Urothelium cell line (cell line): ENCODE measurements at regions not wholly inside any gene's neighbourhood (a gene's known extent, or its start where the extent isn't known, plus 50 kb on each side); places are given as distances from the start of the nearest gene placed in this dataset.
"Not testable (repeated sequence)": the region's sequence is repeated elsewhere in the genome, so short reads cannot be mapped to it uniquely, and the experiment has no call there.

ENCODE experiments used
- DNase-seq: peaks from one replicate; pipeline ENCODE4 v3.0.0; 2011; ENCODE audit warnings: low spot score, mixed read lengths
- FAIRE-seq: peaks from 2 replicates; lab custom pipeline; 2011; peaks lifted over from hg19 to GRCh38; lab: Jason Lieb, UNC

DNA sequence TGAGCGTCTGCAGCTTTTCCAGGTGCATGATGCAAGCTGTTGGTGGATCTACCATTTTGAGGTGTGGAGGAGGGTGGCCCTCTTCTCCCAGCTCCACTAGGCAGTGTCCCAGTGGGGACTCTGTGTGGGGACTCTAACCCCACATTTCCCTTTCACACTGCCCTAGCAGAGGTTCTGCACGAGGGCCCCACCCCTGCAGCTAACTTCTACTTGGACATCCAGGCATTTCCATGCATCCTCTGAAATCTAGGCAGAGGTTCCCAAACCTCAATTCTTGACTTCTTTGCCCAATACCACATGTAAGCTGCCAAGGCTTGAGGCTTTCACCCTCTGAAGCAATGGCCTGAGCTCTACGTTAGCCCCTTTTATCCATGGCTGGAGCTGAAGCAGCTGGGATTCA, 61.4 kb upstream of the HGFAC start:
- not testable (repeated sequence) for DNase-seq, FAIRE-seq

DNA sequence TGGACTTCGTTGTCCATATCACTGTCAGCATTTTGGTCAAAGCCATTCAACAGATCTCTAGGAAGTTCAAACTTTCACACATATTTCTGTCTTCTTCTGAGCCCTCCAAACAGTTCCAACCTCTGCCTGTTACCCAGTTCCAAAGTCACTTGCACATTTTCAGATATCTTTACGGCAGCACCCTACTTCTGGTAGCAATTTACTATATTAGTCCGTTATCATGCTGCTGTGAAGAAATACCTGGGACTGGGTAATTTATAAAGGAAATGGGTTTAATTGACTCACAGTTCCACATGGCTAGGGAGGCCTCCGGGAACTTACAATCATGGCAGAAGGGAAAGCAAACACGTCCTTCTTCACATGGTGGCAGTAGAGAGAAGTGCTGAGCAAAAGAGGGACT, 60.6 kb upstream of the HGFAC start:
- not testable (repeated sequence) for DNase-seq, FAIRE-seq

DNA sequence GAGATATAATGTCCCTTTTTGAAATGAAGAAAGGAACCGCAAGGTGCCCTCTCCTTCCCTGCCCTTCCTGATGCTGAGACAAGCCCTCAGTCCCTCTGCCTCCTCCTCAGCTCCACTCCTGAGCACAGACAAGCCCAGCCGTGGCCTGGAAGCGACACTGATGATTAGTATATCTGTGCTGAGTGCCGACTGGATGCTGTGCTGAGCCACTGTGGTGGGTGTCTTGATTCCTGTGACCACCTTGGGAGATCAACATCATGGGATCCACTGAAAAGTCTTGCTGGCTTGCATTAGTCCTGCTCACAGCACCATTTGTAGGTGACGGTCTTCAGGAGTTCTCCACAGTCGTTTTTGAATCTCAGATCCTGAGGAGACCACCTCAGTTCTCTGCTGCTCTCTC, 59.5 kb upstream of the HGFAC start:
- DNase-seq, result no peak
- no peak for FAIRE-seq

DNA sequence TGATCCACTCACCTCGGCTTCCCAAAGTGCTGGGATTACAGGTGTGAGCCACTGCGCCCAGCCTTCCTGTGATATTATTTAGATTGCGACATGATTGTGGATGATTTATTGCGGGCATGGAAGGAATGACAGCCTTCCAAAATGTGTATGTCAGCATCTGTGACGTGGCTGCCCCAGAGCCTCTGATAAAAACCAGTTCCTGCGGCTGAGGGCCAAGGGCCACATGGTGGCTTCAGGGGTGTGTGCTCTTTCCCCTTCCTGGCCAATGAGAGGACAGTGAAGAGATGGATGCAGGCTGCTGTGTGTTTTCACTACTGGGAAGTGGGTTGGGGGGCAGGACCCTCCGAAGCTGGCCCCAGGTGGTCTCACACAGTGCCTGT, 57.4 kb upstream of the HGFAC start:
- DNase-seq, result no peak
- FAIRE-seq, result no peak

DNA sequence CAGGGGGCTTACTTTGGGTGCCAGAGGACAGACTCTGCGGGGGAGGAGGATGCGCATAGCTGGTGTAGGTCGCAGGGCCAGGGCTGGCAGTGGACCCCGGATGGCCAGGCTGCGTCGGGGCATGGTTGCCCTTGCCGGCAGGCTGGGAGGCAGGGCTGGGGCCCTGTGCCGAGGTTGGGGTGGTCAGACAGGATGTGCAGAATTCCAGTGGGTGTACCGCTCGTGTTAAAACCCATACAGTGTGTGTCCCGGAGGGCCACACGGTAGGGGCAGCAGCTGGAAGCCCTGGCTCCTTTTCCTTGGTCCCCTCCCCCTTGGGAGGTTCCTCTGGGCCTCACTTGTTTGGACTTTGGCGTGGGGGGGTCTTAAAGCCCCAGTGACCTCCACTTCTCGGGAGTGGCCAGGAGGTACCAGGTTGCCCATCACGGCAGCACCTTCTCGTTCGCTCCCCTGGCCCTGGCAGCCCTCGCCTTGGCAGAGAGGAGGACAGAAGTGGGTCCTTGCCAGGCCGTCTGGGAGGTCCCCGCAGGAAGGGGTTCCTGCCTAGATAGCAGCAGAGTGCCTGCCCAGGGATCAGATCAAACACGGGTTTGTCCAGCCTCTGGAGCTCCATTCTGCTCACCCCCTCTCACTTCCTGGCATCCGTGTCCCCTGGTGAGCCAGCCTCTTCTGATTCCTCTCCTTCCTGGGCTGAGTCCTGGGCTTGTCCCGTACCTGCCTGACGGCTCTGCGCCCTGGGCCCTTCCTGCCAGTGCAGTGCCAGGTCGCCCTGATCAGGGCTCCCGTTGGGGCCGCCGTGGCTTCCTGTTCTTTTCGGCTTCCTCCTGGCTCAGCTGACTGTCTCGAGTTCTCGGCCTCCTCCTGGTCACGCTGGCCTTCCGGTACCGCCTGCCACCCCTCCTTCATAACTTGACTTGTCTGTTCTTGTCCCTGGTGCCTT, 56.7 kb upstream of the HGFAC start:
- FAIRE-seq (no peak), DNase-seq (no peak)

DNA sequence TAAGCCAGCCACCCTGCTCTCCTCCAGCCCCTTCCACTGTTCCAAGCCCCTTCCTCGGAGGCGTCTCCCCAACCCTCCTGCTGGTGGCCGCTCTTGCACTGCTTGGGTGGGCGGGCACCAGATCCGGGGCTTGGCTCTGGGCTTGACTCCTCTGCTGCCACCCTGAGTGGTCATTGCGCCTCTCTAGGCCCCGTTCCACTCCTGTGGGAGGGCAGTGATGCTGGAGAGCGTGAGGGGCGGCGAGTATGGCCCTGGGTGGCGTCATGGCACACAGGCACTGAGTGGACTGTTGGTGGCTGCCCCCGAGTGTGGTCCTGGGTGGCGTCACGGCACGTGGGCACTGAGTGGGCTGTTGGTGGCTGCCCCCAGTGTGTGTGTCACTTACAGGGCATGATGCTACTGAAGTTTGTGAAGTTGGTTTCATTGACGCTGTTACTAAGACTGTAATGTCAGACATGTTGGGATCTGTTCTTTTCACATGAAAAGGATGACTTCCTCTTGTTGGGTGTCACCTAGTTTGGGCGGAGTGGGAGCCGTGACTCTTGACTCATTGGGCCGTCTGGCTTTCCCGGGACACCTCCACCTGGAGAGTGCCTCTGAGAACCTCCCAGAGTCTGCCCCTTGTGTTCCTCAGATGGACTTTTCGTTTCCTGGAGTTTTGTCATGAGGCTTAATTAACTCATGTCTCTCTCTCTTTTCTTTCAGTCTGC, 55.9 kb upstream of the HGFAC start:
- FAIRE-seq, result no peak
- DNase-seq, result no peak

DNA sequence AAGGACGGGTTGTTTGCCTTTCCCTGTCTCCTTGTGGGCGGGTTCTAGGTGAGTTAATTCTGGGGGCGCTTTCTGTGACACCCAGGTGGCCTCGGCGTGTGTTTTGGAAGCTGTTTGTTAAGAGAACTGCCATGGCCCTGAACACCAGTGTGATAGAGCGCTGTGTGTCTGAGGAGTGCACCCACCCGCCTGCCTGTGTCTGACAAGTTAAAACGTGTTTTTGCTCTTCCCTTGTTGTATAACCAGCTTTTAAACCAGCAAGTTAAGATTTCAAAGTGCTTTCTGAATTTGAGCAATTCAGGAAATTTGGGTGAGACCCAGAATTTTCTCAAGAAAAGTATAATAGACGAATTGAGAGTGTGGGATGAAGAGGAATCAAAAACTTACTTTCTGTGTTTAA, 55.2 kb upstream of the HGFAC start:
- no peak for FAIRE-seq
- DNase-seq, result no peak

DNA sequence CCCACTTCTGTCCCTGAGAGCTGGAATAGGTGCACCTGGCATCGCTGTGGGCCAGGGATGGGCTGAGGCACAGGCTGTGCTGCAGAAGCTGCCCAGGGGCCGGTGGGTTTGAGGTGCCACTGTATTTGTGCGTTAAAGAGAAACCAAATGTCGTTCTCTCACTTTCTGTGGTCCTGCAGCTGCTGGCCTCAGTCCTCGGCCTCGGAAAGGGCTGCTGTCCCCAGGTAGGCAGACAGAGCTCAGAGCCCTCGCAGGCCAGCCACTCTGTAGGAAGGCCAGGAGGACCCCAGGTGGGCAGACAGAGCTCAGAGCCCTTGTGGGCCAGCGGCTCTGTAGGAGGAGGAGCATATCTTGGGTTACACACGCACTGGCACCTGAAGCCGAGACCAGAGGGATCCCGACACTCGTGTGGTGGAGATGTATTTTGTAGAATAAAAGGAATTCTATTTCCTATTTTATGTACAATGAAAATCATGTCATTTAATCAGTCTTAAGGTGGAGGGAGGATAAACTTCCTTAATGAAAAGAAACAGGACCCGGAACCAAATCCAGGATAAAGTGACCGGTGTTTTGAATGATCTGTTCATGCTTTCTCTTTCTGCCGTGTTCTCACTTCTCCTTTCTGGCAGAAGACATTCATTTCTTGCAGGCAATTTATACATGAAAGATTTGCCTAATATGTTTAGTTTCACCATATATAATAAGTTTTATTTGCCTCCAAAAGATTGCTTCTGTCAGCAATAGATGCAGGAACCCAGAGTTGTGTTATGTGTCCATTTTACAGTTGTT, 54.4 kb upstream of the HGFAC start:
- DNase-seq (no peak), FAIRE-seq (no peak)

DNA sequence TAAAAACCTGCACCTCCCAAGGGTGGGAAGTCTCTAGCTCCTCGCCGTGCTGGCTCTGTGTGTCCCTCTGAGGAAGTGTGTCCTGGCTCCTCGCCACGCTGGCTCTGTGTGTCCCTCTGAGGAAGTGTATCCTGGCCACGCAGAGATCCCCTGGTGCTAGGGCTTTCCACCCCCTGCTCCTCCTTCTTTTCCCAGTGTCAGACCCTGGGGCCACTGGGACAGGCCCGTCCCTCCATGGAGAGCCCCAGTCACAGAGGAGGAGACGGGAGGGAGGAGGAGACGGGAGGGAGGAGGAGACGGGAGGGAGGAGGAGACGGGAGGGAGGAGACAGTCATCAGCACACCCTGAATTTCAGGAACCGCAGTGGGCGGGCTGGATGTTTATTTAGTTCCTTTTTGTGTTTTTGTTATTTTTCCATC, 53.8 kb upstream of the HGFAC start:
- no peak for FAIRE-seq

DNA sequence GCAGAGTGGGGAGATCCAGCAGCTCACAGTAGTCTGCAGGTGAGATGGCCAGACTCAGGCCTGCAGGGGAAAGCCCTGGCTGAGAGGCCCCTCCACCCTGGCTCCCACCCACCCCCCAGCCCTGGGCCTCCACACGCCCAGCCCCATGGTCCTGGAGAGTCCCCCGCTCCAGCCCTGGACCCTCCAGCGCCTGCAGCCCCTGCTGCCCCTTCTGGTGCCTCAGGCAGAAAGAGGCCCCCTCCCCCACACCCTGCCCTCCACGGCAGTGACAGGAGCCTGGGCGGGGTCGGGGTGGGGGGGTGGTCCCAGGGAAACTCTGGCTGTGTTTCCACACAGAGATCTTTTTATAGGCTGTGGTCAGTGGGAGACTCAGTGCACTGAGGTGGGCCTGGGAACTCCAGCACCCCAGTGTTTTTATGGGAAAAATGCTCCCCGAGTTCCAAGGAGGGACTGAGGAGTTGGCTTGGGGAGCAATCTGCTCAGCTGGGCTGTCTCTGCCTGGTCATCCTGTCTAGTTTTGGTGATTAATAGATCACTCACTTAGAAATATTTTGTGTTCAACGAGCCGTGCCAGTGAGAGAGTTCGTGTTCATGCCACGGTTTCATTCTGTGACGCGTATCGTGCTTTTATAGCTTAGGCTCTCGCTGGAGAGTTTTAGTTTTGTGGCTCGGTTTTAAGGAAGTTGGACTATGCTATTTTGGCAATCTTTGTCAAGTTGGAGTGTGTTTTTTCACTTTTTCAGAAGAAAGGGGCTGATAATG, 53.1 kb upstream of the HGFAC start:
- no peak for FAIRE-seq
- DNase-seq, result no peak

More for the DNA sequence above, 53.8 kb upstream of the HGFAC start:
- no peak for DNase-seq

DNA sequence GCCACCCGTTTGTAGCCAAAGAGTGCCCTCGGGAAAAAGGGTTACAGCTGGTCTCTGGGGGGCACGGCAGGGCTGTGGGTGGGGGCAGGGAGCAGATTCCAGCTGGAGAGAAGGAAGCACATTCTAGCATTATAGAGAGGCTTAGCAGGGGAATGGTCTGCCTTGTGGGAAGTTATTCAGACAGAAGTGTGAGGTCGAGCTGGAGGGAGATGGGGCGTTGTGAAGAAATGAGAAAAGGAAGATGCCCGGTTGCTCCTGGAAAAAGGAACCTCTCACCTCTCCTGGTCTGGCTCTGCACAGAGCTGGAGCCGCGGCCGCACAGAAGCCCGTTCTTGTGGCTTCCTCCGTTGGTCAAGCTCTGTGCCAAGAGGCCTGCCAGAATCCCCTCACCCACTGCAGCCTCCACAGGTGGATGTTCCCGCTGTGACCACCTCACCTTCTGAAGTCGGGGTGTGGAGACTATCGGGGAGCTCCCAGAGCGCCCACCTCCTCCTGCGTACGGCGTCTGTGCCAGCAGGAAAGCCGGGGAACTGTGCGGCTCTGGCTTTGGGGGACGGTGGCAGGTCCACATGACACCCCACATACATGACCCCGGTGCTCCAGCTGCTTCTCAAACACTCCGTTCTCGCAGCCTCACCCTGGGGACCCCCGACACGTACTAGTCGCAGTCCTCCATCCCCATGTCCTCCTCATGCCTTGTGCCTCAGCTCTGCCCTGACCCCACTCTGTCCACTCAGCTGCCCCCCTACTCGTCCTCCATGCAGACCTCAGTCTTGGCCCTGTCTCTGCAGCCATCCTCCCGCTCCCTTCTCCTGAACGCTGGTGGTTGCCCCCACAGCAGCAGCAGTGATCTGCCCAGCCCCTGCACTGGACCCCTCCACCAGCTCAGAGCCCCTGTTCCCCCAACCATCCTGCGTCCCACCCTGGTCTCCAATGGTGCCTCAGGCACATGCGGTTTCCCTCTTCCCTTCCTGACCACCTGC, 52.2 kb upstream of the HGFAC start:
- FAIRE-seq (no peak), DNase-seq (no peak)

DNA sequence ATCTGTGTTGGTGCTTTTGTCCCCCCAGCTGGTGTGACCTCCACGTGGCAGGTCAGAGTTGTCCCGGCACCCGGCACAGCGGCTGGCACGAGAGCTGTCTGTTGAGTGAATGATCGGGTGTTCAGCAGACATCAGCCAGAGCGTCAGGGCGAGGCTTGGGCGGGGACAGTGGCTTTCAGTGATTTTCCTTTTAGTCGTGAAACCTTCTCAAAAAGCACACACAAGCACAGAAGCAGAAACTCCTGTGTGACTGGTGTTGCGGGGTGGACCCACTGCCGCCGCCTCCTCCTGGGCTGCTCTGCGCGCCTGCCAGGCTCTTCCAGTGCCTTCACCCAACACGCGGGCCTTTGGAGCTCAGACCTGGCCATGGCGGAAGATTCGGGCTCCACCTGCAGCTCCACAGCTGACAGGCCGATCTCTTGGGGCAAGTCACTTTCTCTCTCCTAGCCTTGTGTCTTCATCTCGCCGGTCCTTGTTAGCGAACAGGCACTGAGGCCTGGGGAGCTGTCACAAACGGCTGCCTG, 51.4 kb upstream of the HGFAC start:
- no peak for FAIRE-seq
- DNase-seq, result no peak

DNA sequence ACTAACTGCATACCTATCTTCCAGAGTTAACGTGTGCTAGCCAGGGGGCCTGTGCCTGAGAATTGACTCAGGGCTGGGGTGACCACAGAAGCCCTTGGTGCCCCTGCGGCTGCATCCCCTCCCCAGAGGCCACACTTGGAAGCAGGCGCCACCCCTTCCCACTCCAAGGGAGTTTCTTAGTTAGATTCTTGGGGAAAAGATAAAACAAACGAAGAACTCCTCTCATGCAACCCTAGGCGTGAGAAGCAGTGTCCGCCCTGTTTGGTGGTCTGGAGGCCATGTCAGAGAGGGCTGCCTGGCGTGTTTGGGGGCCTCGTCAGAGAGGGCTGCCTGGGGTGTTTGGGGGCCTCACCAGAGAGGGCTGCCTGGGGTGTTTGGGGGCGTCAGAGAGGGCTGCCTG, 50.3 kb upstream of the HGFAC start:
- no peak for FAIRE-seq
- DNase-seq, result no peak
